ENCODE measurements at regions not wholly inside any gene's neighbourhood (a gene's known extent, or its start where the extent isn't known, plus 50 kb on each side); places are given as distances from the start of the nearest gene placed in this dataset.

DNA sequence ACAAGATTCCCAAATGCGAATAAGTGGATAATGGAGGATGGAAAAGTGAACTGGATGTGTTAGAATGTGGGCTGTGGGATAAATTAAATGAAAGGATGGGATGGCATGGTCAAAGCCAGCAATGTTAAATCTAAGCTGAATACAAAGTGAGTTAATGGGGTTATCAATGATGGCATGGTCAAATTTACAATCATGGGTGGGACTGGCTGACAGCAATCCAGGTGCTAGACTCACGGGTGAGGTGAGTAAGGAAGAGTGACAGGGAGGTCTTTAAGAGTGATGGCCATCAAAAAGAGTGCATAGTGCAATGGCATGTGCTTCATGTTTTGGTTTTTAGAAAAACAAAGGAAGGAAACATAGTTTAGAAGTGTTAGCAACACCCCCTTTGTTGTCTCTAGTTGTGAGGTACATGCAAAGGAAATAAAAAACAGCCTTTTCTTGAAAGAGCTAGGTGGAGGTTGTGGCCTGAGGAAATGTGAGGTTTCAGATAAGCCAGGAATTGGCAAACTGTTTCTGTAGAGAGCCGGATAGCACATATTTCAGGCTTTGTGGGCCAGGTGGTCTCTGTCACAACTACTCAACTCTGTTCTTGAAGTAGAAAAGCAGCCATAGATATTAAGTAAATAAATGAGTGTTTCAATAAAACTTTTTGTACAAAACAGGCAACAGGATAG lies 328.7 kb downstream of the RPL10L start:
- TF ChIP-seq, protein P1, sequence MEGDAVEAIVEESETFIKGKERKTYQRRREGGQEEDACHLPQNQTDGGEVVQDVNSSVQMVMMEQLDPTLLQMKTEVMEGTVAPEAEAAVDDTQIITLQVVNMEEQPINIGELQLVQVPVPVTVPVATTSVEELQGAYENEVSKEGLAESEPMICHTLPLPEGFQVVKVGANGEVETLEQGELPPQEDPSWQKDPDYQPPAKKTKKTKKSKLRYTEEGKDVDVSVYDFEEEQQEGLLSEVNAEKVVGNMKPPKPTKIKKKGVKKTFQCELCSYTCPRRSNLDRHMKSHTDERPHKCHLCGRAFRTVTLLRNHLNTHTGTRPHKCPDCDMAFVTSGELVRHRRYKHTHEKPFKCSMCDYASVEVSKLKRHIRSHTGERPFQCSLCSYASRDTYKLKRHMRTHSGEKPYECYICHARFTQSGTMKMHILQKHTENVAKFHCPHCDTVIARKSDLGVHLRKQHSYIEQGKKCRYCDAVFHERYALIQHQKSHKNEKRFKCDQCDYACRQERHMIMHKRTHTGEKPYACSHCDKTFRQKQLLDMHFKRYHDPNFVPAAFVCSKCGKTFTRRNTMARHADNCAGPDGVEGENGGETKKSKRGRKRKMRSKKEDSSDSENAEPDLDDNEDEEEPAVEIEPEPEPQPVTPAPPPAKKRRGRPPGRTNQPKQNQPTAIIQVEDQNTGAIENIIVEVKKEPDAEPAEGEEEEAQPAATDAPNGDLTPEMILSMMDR (IDR thresholded peaks at IDR 0.05; ENCODE audit: unreplicated experiment): no peak
- peaks cover 36% of the 10 kb centered on the region for H3K27me3 Mint-ChIP-seq (ENCODE audit: insufficient read depth, unreplicated experiment)
- BruUV-seq (replicated peaks): no TSS peak
- DNase-seq (ENCODE audit: unreplicated experiment): no peak
- intact Hi-C loops (cut with micrococcal nuclease): no loop called here
- no peak overlapping the region for H3K4me3 Mint-ChIP-seq (ENCODE audit: unreplicated experiment)
- no peaks in the 10 kb centered on the region for H3K4me1 Mint-ChIP-seq (ENCODE audit: insufficient read depth, unreplicated experiment)
- H3K36me3 Mint-ChIP-seq (ENCODE audit: insufficient read depth, unreplicated experiment): no peaks in the 10 kb centered on the region
- POLR2A ChIA-PET: no interaction called here
- no peaks in the 10 kb centered on the region for H3K9me3 Mint-ChIP-seq (ENCODE audit: unreplicated experiment)
- CTCF ChIA-PET: interaction anchor here (0.6 to 0.7 kb wide), 3 partner anchors 20 to 1359 kb away, joined by 3 to 7 read pairs (median 3); no protein-coding TSS in a partner anchor
- H3K27ac Mint-ChIP-seq (ENCODE audit: low read depth, unreplicated experiment): no peak overlapping the region

DNA sequence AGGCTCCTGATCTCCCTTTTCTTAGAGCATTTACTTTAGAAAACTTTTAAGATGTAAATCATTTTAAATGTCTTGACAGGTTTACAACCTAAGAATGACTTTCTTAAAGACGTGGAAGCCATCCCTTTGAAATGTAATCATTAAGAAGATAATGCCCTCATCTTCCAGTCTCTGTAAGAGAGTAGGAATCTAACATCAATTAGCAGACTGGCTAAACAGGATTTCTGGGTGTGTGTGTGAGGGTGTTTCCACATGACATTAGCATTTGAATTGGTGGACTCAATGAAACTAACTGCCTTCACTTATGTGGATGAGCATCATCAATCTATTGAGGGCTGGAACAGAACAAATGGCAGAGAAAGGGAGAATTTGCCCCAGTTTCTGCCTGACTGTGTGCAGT lies 329.5 kb downstream of the RPL10L start:
- intact Hi-C loops (cut with micrococcal nuclease): no loop called here
- H3K9me3 Mint-ChIP-seq (ENCODE audit: unreplicated experiment): no peaks in the 10 kb centered on the region
- H3K4me1 Mint-ChIP-seq (ENCODE audit: insufficient read depth, unreplicated experiment): no peaks in the 10 kb centered on the region
- TF ChIP-seq, protein P1 (IDR thresholded peaks at IDR 0.05; ENCODE audit: unreplicated experiment): no peak
- ChIA-PET POLR2A (no interaction called here), CTCF (no interaction called here)
- H3K4me3 Mint-ChIP-seq (ENCODE audit: unreplicated experiment): no peak overlapping the region
- H3K36me3 Mint-ChIP-seq (ENCODE audit: insufficient read depth, unreplicated experiment): no peaks in the 10 kb centered on the region
- H3K27me3 Mint-ChIP-seq (ENCODE audit: insufficient read depth, unreplicated experiment): peaks cover 34% of the 10 kb centered on the region
- DNase-seq (ENCODE audit: unreplicated experiment): no peak
- H3K27ac Mint-ChIP-seq (ENCODE audit: low read depth, unreplicated experiment): no peak overlapping the region
- BruUV-seq (replicated peaks): no TSS peak

DNA sequence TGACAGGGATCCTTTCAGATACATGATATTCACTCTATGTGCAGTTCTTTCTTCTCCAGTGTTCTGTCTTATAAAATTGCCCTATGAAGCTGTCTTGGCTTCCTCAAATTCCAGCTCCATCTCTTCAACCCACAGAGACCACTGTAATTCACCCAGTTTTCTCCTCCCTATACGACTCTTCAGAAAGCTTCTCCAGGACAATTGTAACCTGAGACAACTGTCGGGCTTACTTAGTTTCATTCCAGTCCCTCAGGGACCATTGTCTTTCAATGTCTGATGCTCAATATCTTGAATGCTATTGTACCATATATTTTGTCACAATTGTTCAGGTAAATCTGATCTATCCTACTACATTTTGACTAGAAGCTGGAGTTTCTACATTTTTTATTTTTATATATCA lies 345.3 kb downstream of the RPL10L start:
- intact Hi-C loops (cut with micrococcal nuclease): no loop called here
- Mint-ChIP-seq H3K4me1 (ENCODE audit: insufficient read depth, unreplicated experiment) (no peaks in the 10 kb centered on the region), H3K36me3 (ENCODE audit: insufficient read depth, unreplicated experiment) (no peaks in the 10 kb centered on the region), H3K27ac (ENCODE audit: low read depth, unreplicated experiment) (no peak overlapping the region), H3K27me3 (ENCODE audit: insufficient read depth, unreplicated experiment) (peaks cover 49% of the 10 kb centered on the region), H3K9me3 (ENCODE audit: unreplicated experiment) (no peaks in the 10 kb centered on the region), H3K4me3 (ENCODE audit: unreplicated experiment) (no peak overlapping the region)
- TF ChIP-seq, protein P1 (IDR thresholded peaks at IDR 0.05; ENCODE audit: unreplicated experiment): no peak
- POLR2A ChIA-PET: no interaction called here
- DNase-seq (ENCODE audit: unreplicated experiment): no peak
- BruUV-seq (replicated peaks): no TSS peak
- CTCF ChIA-PET: interaction anchor here (0.8 kb wide), 1 partner anchor 39 kb away, joined by 4 read pairs; no protein-coding TSS in a partner anchor

DNA sequence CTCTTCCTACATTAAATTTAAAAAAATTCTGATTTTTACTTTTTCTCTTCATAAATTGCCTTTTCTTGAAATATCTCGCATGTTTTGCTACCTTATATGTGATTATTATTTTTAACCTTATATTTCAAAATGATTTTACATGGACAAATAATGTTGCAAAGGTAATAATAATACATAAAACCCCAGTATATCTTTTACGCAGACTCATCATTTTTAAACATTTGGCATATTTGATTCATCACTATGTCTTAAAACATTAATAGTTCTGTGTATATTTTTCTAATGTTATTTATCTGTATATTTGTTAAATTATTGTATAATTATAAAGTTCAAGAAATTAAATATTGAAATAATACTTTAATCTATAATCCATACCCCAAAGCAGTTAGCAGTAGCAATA lies 350.8 kb downstream of the RPL10L start:
- ChIA-PET CTCF (no interaction called here), POLR2A (no interaction called here)
- BruUV-seq (replicated peaks): no TSS peak
- H3K4me1 Mint-ChIP-seq (ENCODE audit: insufficient read depth, unreplicated experiment): no peaks in the 10 kb centered on the region
- intact Hi-C loops (cut with micrococcal nuclease): no loop called here
- H3K27me3 Mint-ChIP-seq (ENCODE audit: insufficient read depth, unreplicated experiment): peaks cover 29% of the 10 kb centered on the region
- TF ChIP-seq, protein P1 (IDR thresholded peaks at IDR 0.05; ENCODE audit: unreplicated experiment): no peak
- no peaks in the 10 kb centered on the region for H3K36me3 Mint-ChIP-seq (ENCODE audit: insufficient read depth, unreplicated experiment)
- no peak overlapping the region for H3K4me3 Mint-ChIP-seq (ENCODE audit: unreplicated experiment)
- H3K27ac Mint-ChIP-seq (ENCODE audit: low read depth, unreplicated experiment): no peak overlapping the region
- no peaks in the 10 kb centered on the region for H3K9me3 Mint-ChIP-seq (ENCODE audit: unreplicated experiment)
- DNase-seq (ENCODE audit: unreplicated experiment): no peak

Measured in MCF 10A (cell line).